GM12864 (cell line): ENCODE measurements at regions not wholly inside any gene's neighbourhood (a gene's known extent, or its start where the extent isn't known, plus 50 kb on each side); places are given as distances from the start of the nearest gene placed in this dataset.

ENCODE experiments used
- DNase-seq: peaks from one replicate; pipeline ENCODE4 v3.0.0-alpha.2; 2011; ENCODE audit warnings: low read depth
- H3K4me3 ChIP-seq: 2 replicates; pipeline ENCODE4 v1.5.1; 2011; ENCODE audit warnings: mild to moderate bottlenecking, low read depth, low read length, control low read depth
- TF ChIP-seq, protein P1 (sequence below): IDR thresholded peaks from 2 replicates; pipeline ENCODE4 v1.5.1; 2011; ENCODE audit warnings: low read depth, mild to moderate bottlenecking, moderate library complexity, low read length, control low read depth, inconsistent platforms; ENCODE audit errors: missing control alignments

- no peak overlapping the region for H3K4me3 ChIP-seq
- TF ChIP-seq, protein P1, sequence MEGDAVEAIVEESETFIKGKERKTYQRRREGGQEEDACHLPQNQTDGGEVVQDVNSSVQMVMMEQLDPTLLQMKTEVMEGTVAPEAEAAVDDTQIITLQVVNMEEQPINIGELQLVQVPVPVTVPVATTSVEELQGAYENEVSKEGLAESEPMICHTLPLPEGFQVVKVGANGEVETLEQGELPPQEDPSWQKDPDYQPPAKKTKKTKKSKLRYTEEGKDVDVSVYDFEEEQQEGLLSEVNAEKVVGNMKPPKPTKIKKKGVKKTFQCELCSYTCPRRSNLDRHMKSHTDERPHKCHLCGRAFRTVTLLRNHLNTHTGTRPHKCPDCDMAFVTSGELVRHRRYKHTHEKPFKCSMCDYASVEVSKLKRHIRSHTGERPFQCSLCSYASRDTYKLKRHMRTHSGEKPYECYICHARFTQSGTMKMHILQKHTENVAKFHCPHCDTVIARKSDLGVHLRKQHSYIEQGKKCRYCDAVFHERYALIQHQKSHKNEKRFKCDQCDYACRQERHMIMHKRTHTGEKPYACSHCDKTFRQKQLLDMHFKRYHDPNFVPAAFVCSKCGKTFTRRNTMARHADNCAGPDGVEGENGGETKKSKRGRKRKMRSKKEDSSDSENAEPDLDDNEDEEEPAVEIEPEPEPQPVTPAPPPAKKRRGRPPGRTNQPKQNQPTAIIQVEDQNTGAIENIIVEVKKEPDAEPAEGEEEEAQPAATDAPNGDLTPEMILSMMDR: no peak
- DNase-seq: no peak
These were observed 289.1 kb upstream of the ISX start for GRCh38 chr22:34776817-34777216.

DNA sequence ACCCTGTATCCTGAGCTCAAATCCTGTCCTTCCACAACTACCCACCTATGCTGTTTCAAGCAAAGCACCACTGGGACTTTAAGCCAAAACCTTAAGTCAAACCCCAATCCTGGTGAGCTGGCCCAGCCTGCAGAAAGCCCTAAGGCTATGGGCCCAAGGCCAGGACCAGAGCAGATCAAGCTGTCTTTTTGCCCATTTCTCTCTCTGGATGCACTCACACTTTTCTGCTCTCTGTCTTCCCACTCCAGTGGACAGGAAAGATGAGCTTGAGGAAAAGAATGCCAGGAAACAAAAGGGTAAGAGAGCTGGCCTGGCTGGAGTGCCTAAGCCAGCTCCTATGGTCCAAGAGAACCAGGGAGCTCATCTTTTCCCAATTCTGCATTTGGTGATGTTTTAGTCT lies 284.3 kb upstream of the ISX start:
- no peak overlapping the region for H3K4me3 ChIP-seq
- TF ChIP-seq, protein P1: no peak
- no peak for DNase-seq

- DNase-seq: no peak
- TF ChIP-seq, protein P1: no peak
- H3K4me3 ChIP-seq: no peak overlapping the region
These were observed 282.5 kb upstream of the ISX start for GRCh38 chr22:34783436-34783835.

DNA sequence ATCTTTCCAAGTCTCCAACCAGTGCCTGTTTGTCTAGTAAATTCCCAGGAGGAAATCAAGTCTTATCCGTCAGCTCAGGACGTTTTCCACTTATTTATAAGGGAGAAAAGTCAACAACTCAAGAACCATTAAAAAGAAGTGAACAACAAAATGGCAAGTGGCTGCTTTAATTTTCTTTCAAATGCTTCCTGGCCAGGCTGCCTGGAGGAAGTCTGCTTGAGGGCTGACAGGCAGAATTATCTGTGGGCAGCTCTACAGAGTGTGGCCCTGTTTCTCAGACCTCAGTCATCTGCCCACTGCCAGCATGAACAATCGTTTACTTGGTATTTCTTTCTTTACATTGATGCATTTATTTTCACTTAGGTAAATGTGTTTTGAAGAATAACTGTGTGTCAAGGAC lies 281.9 kb upstream of the ISX start:
- H3K4me3 ChIP-seq: no peak overlapping the region
- TF ChIP-seq, protein P1: no peak
- no peak for DNase-seq

- no peak overlapping the region for H3K4me3 ChIP-seq
- TF ChIP-seq, protein P1: no peak
- DNase-seq: no peak
These were observed 268.1 kb upstream of the ISX start for GRCh38 chr22:34797826-34798225.

GRCh38 chr22:34798605-34799004 lies 267.4 kb upstream of the ISX start:
- TF ChIP-seq, protein P1: no peak
- DNase-seq: no peak
- H3K4me3 ChIP-seq: no peak overlapping the region

- TF ChIP-seq, protein P1: no peak
- no peak overlapping the region for H3K4me3 ChIP-seq
- DNase-seq: no peak
These were observed 265.5 kb upstream of the ISX start for GRCh38 chr22:34800260-34800980.
